ENCODE measurements at regions not wholly inside any gene's neighbourhood (a gene's known extent, or its start where the extent isn't known, plus 50 kb on each side); places are given as distances from the start of the nearest gene placed in this dataset.
"Not testable (repeated sequence)": the region's sequence is repeated elsewhere in the genome, so short reads cannot be mapped to it uniquely, and the experiment has no call there.

- Histone ChIP-seq H3K36me3 (ENCODE audit: control insufficient read depth in 2 of 2, insufficient read depth in 1 of 2, low read length in 2 of 2) (no peaks in the 10 kb centered on the region), H3K9me3 (ENCODE audit: control insufficient read depth, insufficient read depth, low read depth, low read length) (no peaks in the 10 kb centered on the region), H3K4me1 (ENCODE audit: control insufficient read depth, insufficient read depth, low read length) (no peaks in the 10 kb centered on the region), H3K27ac (ENCODE audit: extremely low read depth, low read depth, low read length) (no peak overlapping the region), H3K4me3 (ENCODE audit: low read depth, low read length) (no peak overlapping the region)
- CTCF ChIA-PET: no interaction called here
- TF ChIP-seq, protein P1, sequence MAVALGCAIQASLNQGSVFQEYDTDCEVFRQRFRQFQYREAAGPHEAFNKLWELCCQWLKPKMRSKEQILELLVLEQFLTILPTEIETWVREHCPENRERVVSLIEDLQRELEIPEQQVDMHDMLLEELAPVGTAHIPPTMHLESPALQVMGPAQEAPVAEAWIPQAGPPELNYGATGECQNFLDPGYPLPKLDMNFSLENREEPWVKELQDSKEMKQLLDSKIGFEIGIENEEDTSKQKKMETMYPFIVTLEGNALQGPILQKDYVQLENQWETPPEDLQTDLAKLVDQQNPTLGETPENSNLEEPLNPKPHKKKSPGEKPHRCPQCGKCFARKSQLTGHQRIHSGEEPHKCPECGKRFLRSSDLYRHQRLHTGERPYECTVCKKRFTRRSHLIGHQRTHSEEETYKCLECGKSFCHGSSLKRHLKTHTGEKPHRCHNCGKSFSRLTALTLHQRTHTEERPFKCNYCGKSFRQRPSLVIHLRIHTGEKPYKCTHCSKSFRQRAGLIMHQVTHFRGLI (tag by site-specific recombination; IDR thresholded peaks at IDR 0.05): no peak
- POLR2A ChIA-PET: no interaction called here
Observed at GRCh38 chr6:6962086-6962485, 145.7 kb upstream of the RREB1 start.

GRCh38 chr6:6962699-6963098 is 145.1 kb upstream of the RREB1 start:
- no peaks in the 10 kb centered on the region for H3K36me3 ChIP-seq (ENCODE audit: control insufficient read depth in 2 of 2, insufficient read depth in 1 of 2, low read length in 2 of 2)
- TF ChIP-seq ZNF426 (tag by site-specific recombination; IDR thresholded peaks at IDR 0.05): no peak
- no peak for TF ChIP-seq RBAK (tag by site-specific recombination; IDR thresholded peaks at IDR 0.05)
- TF ChIP-seq ZNF571 (tag by site-specific recombination; IDR thresholded peaks at IDR 0.05): no peak
- no peak for TF ChIP-seq ZNF600 (tag by site-specific recombination; IDR thresholded peaks at IDR 0.05)
- TF ChIP-seq INSM2 (tag by site-specific recombination; IDR thresholded peaks at IDR 0.05): no peak
- TF ChIP-seq SCRT2 (tag by site-specific recombination; IDR thresholded peaks at IDR 0.05): no peak
- TF ChIP-seq ZBTB17 (tag by site-specific recombination; IDR thresholded peaks at IDR 0.05): no peak
- no peak for TF ChIP-seq ZBTB21 (tag by site-specific recombination; IDR thresholded peaks at IDR 0.05)
- TF ChIP-seq ZSCAN23 (tag by site-specific recombination; IDR thresholded peaks at IDR 0.05): no peak
- TF ChIP-seq ZNF174 (tag by site-specific recombination; IDR thresholded peaks at IDR 0.05): no peak
- TF ChIP-seq ZNF585B (tag by site-specific recombination; IDR thresholded peaks at IDR 0.05): no peak
- no peak for TF ChIP-seq ZNF394 (tag by site-specific recombination; IDR thresholded peaks at IDR 0.05; ENCODE audit: borderline replicate concordance)
- no peak for TF ChIP-seq GLIS2 (tag by site-specific recombination; IDR thresholded peaks at IDR 0.05)
- no peak for TF ChIP-seq TCF7L2 (IDR thresholded peaks at IDR 0.05; ENCODE audit: borderline replicate concordance, low read depth, low read length)
- no peak for TF ChIP-seq ZBTB48 (tag by site-specific recombination; IDR thresholded peaks at IDR 0.05)
- no peak for TF ChIP-seq ZNF221 (tag by site-specific recombination; IDR thresholded peaks at IDR 0.05; ENCODE audit: borderline replicate concordance)
- H3K4me3 ChIP-seq (ENCODE audit: low read depth, low read length): no peak overlapping the region
- no peak overlapping the region for H3K27ac ChIP-seq (ENCODE audit: extremely low read depth, low read depth, low read length)
- ChIA-PET CTCF (interaction anchor here (0.7 kb wide), 2 partner anchors 10 to 60 kb away, joined by 4 to 5 read pairs; no protein-coding TSS in a partner anchor), POLR2A (no interaction called here)
- H3K9me3 ChIP-seq (ENCODE audit: control insufficient read depth, insufficient read depth, low read depth, low read length): no peaks in the 10 kb centered on the region
- H3K4me1 ChIP-seq (ENCODE audit: control insufficient read depth, insufficient read depth, low read length): no peaks in the 10 kb centered on the region

DNA sequence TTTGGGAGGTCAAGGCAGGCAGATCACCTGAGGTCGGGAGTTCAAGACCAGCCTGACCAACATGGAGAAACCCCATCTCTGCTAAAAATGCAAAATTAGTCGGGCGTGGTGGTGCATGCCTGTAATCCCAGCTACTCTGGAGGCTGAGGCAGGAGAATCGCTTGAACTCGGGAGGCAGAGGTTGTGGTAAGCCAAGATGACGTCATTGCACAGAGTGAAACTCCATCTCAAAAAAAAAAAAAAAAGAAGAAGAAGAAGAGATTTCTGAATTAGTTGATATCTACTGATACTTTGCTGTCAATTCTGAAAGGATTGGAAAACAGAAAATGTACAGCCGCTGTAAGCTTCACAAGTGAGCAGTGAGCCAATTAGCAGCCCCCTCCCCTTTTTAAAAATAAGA is 144.4 kb upstream of the RREB1 start:
- not testable (repeated sequence) for H3K27ac ChIP-seq (ENCODE audit: extremely low read depth, low read depth, low read length); H3K4me1 ChIP-seq (ENCODE audit: control insufficient read depth, insufficient read depth, low read length); H3K4me3 ChIP-seq (ENCODE audit: low read depth, low read length); H3K36me3 ChIP-seq (ENCODE audit: control insufficient read depth in 2 of 2, insufficient read depth in 1 of 2, low read length in 2 of 2); H3K9me3 ChIP-seq (ENCODE audit: control insufficient read depth, insufficient read depth, low read depth, low read length)
- ChIA-PET POLR2A (interaction anchor here (0.5 kb wide), 2 partner anchors 249 to 255 kb away, joined by 4 read pairs; no protein-coding TSS in a partner anchor), CTCF (interaction anchor here (0.6 to 0.7 kb wide), 2 partner anchors 60 to 709 kb away, joined by 3 to 5 read pairs; no protein-coding TSS in a partner anchor)

- Histone ChIP-seq H3K36me3 (ENCODE audit: control insufficient read depth in 2 of 2, insufficient read depth in 1 of 2, low read length in 2 of 2) (no peaks in the 10 kb centered on the region), H3K4me1 (ENCODE audit: control insufficient read depth, insufficient read depth, low read length) (no peaks in the 10 kb centered on the region), H3K9me3 (ENCODE audit: control insufficient read depth, insufficient read depth, low read depth, low read length) (no peaks in the 10 kb centered on the region), H3K4me3 (ENCODE audit: low read depth, low read length) (no peak overlapping the region), H3K27ac (ENCODE audit: extremely low read depth, low read depth, low read length) (no peak overlapping the region)
- ChIA-PET CTCF (interaction anchor here (1.1 kb wide), 2 partner anchors 10 to 11 kb away, joined by 3 to 7 read pairs; no protein-coding TSS in a partner anchor), POLR2A (no interaction called here)
- TF ChIP-seq ZBTB20 (tag by site-specific recombination; IDR thresholded peaks at IDR 0.05) (no peak), ZNF280D (tag by site-specific recombination; IDR thresholded peaks at IDR 0.05) (no peak), ZNF133 (tag by site-specific recombination; IDR thresholded peaks at IDR 0.05) (no peak), BCL11B (tag by site-specific recombination; IDR thresholded peaks at IDR 0.05; ENCODE audit: low read depth) (no peak), IKZF3 (tag by site-specific recombination; IDR thresholded peaks at IDR 0.05) (no peak)
- TF ChIP-seq, protein P2, sequence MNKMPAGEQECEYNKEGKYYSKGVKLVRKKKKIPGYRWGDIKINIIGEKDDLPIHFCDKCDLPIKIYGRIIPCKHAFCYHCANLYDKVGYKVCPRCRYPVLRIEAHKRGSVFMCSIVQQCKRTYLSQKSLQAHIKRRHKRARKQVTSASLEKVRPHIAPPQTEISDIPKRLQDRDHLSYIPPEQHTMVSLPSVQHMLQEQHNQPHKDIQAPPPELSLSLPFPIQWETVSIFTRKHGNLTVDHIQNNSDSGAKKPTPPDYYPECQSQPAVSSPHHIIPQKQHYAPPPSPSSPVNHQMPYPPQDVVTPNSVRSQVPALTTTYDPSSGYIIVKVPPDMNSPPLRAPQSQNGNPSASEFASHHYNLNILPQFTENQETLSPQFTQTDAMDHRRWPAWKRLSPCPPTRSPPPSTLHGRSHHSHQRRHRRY (tag by site-specific recombination; IDR thresholded peaks at IDR 0.05): no peak
Observed at GRCh38 chr6:6964675-6965074, 143.1 kb upstream of the RREB1 start.

All from HEK293 (cell line).